ENCODE measurements at regions not wholly inside any gene's neighbourhood (a gene's known extent, or its start where the extent isn't known, plus 50 kb on each side); places are given as distances from the start of the nearest gene placed in this dataset.

DNA sequence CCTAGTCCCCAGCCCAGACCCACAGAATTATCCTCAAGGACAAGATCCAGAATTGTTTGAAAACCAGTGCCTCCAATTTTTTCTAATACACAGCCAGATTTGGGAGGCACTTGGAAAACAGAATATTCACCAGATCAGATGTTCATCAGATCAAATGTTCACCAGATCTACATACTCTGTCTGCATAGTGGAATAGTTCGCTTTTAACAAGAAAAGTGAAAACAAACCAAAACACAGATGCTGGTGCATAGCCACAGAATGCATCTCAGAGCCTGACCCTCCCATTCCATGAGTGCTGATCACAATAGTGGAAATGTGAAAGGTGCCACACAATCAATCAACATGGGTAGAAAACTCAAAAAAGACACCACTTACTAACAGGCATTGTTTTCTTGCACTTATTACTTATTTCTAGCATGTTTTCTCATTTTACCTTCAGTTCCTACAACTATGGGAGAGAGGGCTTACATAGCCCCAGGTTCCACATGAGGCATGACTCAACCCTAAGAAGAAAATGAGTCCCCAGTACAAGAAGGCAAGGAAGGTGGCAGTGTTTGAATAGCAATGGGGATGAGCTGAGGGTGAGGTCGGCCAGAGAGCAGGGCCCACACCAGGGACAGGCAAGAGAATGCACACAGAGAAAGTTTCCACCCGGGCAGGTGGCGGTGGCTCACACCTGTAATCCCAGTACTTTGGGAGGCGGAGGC is 432.7 kb upstream of the NFE2L3 start:
- no peak overlapping the region for H3K4me3 ChIP-seq (ENCODE audit: low read depth, low read length)
- TF ChIP-seq, protein P1, sequence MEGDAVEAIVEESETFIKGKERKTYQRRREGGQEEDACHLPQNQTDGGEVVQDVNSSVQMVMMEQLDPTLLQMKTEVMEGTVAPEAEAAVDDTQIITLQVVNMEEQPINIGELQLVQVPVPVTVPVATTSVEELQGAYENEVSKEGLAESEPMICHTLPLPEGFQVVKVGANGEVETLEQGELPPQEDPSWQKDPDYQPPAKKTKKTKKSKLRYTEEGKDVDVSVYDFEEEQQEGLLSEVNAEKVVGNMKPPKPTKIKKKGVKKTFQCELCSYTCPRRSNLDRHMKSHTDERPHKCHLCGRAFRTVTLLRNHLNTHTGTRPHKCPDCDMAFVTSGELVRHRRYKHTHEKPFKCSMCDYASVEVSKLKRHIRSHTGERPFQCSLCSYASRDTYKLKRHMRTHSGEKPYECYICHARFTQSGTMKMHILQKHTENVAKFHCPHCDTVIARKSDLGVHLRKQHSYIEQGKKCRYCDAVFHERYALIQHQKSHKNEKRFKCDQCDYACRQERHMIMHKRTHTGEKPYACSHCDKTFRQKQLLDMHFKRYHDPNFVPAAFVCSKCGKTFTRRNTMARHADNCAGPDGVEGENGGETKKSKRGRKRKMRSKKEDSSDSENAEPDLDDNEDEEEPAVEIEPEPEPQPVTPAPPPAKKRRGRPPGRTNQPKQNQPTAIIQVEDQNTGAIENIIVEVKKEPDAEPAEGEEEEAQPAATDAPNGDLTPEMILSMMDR (IDR thresholded peaks at IDR 0.05; ENCODE audit: control insufficient read depth, extremely low read depth, insufficient read depth), result no peak
- DNase-seq (ENCODE audit: low read depth), result no peak

DNA sequence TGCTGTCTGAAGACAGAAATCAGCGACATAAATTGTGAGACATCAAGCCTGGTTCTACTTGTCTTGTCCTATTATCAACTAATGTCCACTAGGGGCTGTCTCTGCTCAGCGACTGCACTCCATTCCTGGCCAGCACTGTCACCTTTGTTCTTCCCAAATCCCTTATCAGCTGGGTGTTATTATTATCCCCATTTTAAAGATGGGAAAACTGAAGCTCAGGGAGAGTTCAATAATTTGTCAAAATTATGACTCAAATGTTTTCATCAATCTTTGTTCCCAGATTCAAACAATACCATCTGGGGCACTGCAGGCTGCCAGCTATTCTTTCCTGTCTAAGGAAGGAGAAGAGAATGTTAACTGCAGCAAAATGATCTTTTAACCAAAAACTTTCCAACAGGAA is 431.6 kb upstream of the NFE2L3 start:
- no peak for DNase-seq (ENCODE audit: low read depth)
- no peak overlapping the region for H3K4me3 ChIP-seq (ENCODE audit: low read depth, low read length)
- TF ChIP-seq, protein P1 (IDR thresholded peaks at IDR 0.05; ENCODE audit: control insufficient read depth, extremely low read depth, insufficient read depth), result peak; percentile 61

DNA sequence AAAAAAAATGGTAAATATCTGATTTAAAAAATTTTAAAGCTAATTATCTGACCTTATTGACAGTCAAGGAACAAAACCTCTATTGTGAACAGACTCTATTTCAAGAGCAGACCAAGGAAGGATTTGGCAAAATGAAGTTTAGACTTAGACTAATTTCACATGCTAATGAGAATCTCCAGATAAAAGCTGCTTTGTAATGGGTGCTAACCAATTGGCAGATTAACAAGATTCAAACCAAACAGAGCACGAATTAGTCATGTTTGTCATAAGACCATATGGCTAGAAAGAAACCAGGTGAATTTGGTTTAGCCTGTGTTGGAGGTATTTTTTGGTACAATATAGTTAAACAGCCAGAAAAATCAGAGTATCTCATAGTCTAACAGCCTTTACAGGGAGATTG is 429.1 kb upstream of the NFE2L3 start:
- DNase-seq (ENCODE audit: low read depth), result no peak
- TF ChIP-seq, protein P1 (IDR thresholded peaks at IDR 0.05; ENCODE audit: control insufficient read depth, extremely low read depth, insufficient read depth), result no peak

DNA sequence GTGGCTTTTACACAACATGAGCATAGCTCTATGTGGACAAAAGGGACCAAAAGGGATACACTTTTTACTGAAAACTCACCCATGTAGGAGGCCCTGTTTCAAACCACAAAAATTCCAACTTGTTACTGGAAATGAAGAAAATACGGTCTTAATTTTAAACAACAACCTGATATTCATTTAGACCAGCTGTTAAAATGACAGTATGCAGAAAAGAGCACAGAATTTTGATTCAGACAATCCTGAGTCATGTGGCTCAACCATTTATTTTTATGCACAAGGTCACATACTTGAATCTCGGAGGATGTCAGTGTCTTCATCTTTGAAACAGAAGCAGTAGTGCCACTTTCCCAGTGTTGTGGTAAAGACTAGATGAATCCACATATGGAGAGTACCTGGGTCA is 426.5 kb upstream of the NFE2L3 start:
- no peak overlapping the region for H3K4me3 ChIP-seq (ENCODE audit: low read depth, low read length)
- DNase-seq (ENCODE audit: low read depth), result no peak
- TF ChIP-seq, protein P1 (IDR thresholded peaks at IDR 0.05; ENCODE audit: control insufficient read depth, extremely low read depth, insufficient read depth), result no peak

More for the DNA sequence above, 429.1 kb upstream of the NFE2L3 start:
- H3K4me3 ChIP-seq (ENCODE audit: low read depth, low read length), result no peak overlapping the region

DNA sequence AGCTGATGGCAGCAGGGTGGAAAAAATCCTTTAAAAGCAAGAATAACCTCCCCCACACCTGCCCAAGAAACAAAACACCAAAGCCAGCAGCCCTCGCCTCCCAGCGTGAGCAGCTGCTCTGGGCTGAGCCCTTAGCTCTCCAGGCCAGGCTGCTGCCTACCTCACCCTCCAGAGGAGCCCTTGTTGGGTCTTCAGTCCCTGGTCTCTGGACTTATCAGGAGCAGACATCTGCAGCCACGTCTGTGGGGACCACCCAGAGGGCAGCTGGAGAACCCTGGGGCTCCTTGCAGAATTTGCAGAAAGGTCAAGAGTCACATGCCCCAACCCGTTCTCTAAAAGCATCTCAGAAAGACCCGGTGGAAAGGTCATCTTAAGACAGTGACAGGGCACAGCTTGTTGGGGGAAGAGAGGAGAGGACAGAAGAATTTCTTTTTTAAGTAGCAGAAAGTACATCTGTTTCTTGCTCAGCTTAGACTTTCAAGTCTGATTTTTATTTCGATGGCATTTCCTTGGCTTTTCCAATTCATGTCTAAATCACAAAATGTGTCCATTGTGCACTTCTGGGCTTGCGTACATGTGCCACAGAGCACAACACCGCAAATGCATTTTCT is 425.7 kb upstream of the NFE2L3 start:
- TF ChIP-seq, protein P1 (IDR thresholded peaks at IDR 0.05; ENCODE audit: control insufficient read depth, extremely low read depth, insufficient read depth), result no peak
- DNase-seq (ENCODE audit: low read depth), result no peak
- no peak overlapping the region for H3K4me3 ChIP-seq (ENCODE audit: low read depth, low read length)

DNA sequence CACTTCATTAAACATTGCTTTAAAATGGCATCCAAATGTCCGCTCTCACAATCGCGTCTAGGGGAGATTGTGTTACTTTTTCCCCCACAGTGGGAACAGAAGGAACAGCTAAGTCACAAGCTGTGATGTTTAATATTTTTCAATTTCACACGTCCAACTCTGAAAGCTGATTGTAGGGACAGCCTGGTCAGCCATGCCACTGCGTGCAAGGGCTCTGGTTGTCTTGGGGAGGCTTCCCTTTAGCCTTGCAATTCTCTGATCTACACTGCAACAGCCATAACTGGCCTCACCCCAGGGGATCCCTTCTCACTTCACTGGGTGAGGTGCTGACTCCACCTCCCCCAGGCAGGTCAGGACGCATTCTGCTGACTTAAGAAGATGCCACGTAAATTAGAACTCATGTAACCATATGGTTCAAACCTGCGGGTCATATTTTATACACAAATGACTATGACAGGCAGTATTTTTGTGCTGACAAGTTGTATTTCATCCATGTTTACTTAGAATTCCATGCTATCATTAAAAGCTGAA is 425.2 kb upstream of the NFE2L3 start:
- TF ChIP-seq, protein P1 (IDR thresholded peaks at IDR 0.05; ENCODE audit: control insufficient read depth, extremely low read depth, insufficient read depth), result no peak
- H3K4me3 ChIP-seq (ENCODE audit: low read depth, low read length), result no peak overlapping the region
- DNase-seq (ENCODE audit: low read depth), result no peak

Data from LNCaP clone FGC (cell line).